ENCODE measurements at regions not wholly inside any gene's neighbourhood (a gene's known extent, or its start where the extent isn't known, plus 50 kb on each side); places are given as distances from the start of the nearest gene placed in this dataset.
"Not testable (repeated sequence)": the region's sequence is repeated elsewhere in the genome, so short reads cannot be mapped to it uniquely, and the experiment has no call there.

DNA sequence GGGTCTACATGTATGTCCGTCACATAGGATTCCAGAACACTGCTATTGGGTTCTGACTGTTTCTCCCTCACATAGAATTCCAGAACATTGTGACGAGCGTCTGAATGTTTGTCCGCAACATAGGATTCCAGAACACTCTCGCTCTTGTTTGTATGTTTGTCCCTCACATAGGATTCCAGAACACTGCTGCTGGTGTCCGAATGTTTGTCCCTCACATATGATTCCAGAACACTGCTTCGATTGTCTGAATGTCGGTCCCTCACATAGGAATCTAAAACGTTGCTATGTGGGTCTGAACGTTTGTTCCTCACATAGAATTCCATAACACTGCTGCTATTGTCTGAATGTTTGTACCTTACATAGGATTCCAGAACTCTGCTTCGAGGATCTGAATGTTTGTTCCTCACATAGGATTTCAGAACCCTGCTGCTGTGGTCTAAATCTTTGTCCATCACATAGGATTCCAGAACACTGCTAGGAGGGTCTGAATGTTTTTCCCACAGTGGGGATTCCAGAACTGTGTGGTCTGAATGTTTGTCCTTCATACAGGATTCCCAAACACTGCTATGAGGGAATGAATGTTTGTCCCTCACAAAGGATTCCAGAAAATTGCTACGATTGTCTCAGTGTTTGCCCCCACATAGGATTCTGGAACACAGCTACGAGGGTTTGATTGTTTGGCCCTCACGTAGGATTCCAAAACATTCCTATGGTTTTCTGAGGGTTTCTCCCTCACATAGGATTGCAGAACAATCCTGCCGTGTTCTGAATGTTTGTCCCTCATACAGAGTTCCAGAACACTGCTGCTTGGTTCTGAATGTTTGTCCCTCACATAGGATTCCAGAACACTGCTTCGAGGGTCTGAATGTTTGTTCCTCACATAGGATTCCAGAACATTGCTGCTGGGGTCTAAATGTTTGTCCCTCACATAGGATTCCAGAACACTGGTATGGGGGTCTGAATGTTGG is 220.5 kb downstream of the FOXD4L6 start:
- in situ Hi-C loops (cut with MboI; ENCODE audit: low pct_unique_long_range_greater_than_20kb, low sequenced_read_pairs, unreplicated experiment), result no loop called here
- TF ChIP-seq, protein P1, sequence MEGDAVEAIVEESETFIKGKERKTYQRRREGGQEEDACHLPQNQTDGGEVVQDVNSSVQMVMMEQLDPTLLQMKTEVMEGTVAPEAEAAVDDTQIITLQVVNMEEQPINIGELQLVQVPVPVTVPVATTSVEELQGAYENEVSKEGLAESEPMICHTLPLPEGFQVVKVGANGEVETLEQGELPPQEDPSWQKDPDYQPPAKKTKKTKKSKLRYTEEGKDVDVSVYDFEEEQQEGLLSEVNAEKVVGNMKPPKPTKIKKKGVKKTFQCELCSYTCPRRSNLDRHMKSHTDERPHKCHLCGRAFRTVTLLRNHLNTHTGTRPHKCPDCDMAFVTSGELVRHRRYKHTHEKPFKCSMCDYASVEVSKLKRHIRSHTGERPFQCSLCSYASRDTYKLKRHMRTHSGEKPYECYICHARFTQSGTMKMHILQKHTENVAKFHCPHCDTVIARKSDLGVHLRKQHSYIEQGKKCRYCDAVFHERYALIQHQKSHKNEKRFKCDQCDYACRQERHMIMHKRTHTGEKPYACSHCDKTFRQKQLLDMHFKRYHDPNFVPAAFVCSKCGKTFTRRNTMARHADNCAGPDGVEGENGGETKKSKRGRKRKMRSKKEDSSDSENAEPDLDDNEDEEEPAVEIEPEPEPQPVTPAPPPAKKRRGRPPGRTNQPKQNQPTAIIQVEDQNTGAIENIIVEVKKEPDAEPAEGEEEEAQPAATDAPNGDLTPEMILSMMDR (IDR thresholded peaks at IDR 0.05; ENCODE audit: extremely low read depth, insufficient read depth, missing control alignments), result no peak
- no peak for DNase-seq (ENCODE audit: low spot score)

DNA sequence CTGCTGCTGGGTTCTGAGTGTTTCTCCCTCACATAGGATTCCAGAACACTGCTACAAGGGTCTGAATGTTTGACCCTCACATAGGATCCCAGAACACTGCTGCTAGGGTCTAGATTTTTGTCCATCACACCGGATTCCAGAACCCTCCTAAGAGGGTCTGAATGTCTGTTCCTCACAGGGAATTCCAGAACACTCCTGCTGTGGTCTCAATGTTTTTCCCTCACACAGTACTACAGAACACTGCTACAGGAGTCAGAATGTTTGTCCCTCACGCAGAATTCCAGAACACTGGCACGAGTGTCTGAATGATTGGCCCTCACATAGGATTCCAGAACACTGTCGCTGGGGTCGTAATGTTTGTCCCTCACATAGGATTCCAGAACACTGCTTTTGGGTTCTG is 221.6 kb downstream of the FOXD4L6 start:
- in situ Hi-C loops (cut with MboI; ENCODE audit: low pct_unique_long_range_greater_than_20kb, low sequenced_read_pairs, unreplicated experiment); DNase-seq (ENCODE audit: low spot score): not testable (repeated sequence)

DNA sequence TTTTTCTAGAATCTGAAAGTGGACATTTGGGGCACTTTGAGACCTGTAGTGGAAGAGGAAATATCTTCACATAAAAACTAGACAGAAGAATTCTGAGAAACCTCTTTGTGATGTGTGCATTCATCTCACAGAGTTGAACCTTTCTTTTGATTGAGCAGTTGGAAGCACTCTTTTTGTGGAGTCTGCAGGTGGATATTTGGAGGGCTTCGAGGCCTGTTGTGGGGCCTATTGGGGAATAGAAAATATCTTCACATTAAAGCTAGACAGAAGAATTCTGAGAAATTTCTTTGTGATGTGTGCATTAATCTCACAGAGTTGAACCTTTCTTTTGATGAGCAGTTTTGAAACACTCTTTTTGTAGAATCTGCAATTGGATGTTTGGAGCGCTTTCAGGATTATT is 236.2 kb downstream of the FOXD4L6 start:
- DNase-seq (ENCODE audit: low spot score); in situ Hi-C loops (cut with MboI; ENCODE audit: low pct_unique_long_range_greater_than_20kb, low sequenced_read_pairs, unreplicated experiment): not testable (repeated sequence)

DNA sequence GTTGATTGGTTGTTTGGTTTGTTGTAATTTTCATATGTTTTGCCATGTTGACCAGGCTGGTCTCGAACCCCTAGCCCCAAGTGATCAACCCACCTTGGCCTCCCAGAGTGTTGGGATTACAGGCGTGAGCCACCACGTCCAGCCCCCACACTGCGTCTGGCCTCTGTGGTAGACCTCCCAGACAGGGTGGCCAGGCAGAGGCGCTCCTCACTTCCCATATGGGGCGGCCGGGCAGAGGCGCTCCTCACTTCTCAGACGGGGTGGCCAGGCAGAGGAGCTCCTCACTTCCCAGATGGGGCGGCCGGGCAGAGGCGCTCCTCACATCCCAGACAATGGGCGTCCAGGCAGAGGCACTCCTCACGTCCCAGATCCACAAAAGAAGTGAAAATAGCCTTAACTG is 242.6 kb downstream of the FOXD4L6 start:
- in situ Hi-C loops (cut with MboI; ENCODE audit: low pct_unique_long_range_greater_than_20kb, low sequenced_read_pairs, unreplicated experiment); DNase-seq (ENCODE audit: low spot score): not testable (repeated sequence)

DNA sequence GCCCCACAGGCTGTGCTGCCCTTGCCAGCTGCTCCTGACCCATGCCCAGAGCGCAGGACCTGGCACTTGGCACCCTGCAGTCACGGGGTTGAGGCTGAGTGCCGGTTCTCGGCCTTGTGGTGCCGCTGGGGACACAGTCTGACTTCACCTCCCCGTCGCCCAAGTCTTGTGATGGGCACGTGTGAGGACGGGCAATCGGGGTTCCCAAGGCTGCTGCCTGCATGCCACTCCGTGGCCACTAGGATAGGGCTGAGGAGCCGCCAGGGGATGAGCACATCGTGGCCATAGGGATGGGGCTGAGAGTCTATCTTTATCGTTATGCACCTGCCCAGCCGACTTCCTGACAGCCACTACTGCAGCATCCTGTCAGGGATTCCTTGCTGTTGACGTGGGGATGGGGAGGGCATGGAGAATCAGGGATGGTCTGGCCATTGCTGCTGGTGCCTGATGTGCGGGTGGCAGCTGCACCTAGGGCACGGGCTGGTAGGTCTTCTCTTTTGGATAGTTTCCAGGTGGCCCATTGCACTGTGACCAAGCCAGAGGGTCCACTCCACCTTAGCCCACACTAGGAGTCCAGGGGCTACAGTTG is 243.5 kb downstream of the FOXD4L6 start:
- DNase-seq (ENCODE audit: low spot score); in situ Hi-C loops (cut with MboI; ENCODE audit: low pct_unique_long_range_greater_than_20kb, low sequenced_read_pairs, unreplicated experiment): not testable (repeated sequence)

DNA sequence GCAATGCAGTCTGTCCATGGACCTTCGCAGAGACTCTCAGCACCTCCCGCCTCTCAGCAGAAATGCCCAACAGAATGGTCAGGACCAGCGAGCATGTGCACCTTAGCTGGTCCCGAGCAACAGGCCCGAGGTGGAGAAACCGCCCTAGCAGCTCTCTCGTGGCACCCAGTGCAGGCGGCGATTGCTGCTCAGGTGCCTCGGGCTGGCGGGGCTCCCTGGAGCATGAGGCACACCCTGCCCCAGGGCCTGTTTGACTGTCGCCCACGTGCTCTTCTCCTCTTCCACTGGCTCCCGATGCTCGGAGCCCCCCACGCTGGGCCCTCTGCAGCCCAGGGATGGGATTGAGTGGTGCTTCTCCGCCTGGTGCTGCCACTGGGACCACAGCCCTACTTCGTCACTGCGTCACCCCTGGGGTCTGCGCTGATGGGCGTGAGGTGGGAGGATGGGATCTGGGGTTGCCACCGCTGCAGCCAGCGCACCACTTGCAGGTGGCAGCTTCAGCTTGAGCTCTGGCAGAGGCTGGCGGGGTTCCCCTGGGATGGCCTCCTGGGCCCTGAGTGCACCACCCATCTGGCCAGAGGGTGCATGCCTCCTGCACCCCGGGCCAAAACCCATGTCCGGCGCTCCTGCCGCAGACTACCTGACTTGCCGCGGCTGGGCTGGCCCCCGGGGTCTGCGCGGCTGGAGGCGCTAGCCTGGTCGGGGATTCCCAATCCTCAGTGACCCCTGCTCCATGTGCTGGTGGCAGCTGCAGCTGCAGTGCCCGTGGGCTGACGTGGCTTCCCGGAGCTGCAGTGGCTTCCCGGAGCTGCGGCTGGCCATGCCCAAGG is 244.2 kb downstream of the FOXD4L6 start:
- DNase-seq (ENCODE audit: low spot score), result peak; percentile 11
- TF ChIP-seq, protein P1 (IDR thresholded peaks at IDR 0.05; ENCODE audit: extremely low read depth, insufficient read depth, missing control alignments), result no peak
- in situ Hi-C loops (cut with MboI; ENCODE audit: low pct_unique_long_range_greater_than_20kb, low sequenced_read_pairs, unreplicated experiment), result no loop called here

DNA sequence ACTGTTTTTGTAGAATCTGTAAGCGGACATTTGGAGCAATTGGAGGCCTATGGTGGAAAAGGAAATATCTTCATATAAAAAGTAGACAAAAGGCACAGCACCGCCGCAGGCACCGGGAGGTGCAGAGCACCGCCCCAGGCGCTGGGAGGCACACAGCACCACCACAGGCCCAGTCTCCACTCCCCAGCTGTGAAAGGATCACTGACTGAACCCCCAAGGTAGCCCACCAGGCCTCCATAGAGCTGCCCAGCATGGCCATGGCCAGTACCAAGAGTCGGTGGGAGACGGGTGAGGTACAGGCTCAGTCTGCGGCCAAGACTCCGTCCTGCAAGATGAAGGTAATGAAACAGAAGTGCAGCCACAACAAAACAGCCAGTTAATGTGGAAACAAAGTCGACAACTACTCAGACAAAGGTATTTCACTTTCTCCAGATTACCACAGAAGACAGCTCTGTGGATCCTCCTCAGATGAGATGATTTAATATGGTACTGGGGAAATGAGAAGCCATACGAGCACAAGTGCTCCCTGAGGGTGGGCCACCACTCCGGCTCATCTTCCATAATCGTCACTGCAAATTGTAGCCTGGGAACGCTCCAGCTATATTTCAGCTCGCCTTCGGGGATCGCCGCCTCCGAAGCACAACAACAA is 244.9 kb downstream of the FOXD4L6 start:
- in situ Hi-C loops (cut with MboI; ENCODE audit: low pct_unique_long_range_greater_than_20kb, low sequenced_read_pairs, unreplicated experiment); DNase-seq (ENCODE audit: low spot score): not testable (repeated sequence)

DNA sequence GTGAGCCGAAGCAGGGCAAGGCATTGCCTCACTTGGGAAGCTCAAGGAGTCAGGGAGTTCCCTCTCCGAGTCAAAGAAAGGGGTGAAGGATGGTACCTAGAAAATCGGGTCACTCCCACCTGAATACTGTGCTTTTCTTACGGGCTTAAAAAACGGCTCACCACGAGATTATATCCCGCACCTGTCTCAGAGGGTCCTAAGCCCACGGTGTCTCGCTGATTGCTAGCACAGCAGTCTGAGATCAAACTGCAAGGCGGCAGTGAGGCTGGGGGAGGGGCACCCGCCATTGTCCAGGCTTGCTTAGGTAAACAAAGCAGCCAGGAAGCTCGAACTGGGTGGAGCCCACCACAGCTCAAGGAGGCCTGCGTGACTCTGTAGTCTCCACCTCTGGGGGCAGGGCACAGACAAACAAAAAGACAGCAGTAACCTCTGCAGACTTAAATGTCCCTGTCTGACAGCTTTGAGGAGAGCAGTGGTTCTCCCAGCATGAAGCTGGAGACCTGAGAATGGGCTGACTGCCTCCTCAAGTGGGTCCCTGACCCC is 254.7 kb downstream of the FOXD4L6 start:
- in situ Hi-C loops (cut with MboI; ENCODE audit: low pct_unique_long_range_greater_than_20kb, low sequenced_read_pairs, unreplicated experiment); DNase-seq (ENCODE audit: low spot score): not testable (repeated sequence)

DNA sequence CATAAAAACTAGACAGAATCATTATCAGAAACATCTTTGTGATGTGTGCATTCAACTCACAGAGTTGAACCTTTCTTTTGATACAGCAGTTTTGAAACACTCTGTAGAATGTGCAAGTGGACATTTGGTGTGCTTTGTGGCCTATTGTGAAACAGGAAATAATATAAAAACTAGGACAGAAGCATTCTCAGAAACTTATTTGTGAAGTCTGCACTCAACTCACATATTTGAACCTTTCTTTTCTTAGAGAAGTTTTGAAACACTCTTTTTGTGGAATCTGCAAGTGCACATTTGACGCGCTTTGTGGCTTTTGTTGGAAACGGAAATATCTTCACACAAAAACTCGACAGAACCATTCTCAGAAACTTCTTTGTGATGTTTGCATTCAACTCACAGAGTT is 260.0 kb downstream of the FOXD4L6 start:
- DNase-seq (ENCODE audit: low spot score); in situ Hi-C loops (cut with MboI; ENCODE audit: low pct_unique_long_range_greater_than_20kb, low sequenced_read_pairs, unreplicated experiment): not testable (repeated sequence)

Data from GM13977 (cell line).